Right lobe of liver (tissue), 6 donors: ENCODE measurements at regions not wholly inside any gene's neighbourhood (a gene's known extent, or its start where the extent isn't known, plus 50 kb on each side); places are given as distances from the start of the nearest gene placed in this dataset.
A peak's percentile ranks its signal among the peaks of the same experiment; 100 is the strongest.

Source experiments
- ATAC-seq, 4 donors: fragments of 200-7000 bp; cut with Tn5 transposase; one replicate each; pipeline ENCODE4 v1.9.1; 2020; ENCODE audit warnings: mild to moderate bottlenecking in 4 of 4, moderate library complexity in 4 of 4
- DNase-seq, 3 donors: peaks; one replicate each; pipeline ENCODE4 v3.0.0-alpha.2; 2020
- H3K27ac ChIP-seq, 3 donors: fragments of 200-600 bp; one replicate each; pipeline ENCODE4 v1.8.0; 2022
- H3K27me3 ChIP-seq, 2 donors: fragments of 200-600 bp; one replicate each; pipeline ENCODE4 v1.8.0; 2022
- H3K36me3 ChIP-seq, 4 donors: fragments of 200-600 bp; sonication (generic) in 1 of 4; one replicate each; pipeline versions ENCODE4 v1.5.1 to v1.8.0; 2017 to 2022; ENCODE audit warnings: control low read depth in 1 of 4
- H3K4me1 ChIP-seq, 4 donors: fragments of 200-600 bp; sonication (generic) in 1 of 4; one replicate each; pipeline versions ENCODE4 v1.5.1 to v1.8.0; 2017 to 2022; ENCODE audit warnings: control low read depth in 1 of 4
- H3K4me3 ChIP-seq, 3 donors: fragments of 200-600 bp; one replicate each; pipeline ENCODE4 v1.8.0; 2022
- H3K9me3 ChIP-seq, 4 donors: fragments of 200-600 bp; sonication (generic) in 1 of 4; one replicate each; pipeline versions ENCODE4 v1.5.1 to v1.8.0; 2017 to 2022; ENCODE audit warnings: control low read depth in 1 of 4
- POLR2A ChIP-seq: fragments of 450-650 bp; IDR thresholded peaks from one replicate; pipeline ENCODE4 v1.6.1; 2017; ENCODE audit warnings: antibody characterized with exemption, mild to moderate bottlenecking
- WGBS: methylation state at CpG from one replicate; pipeline ENCODE4 v1.1.6; 2018; ENCODE audit warnings: low coverage, low lambda C conversion rate; ENCODE audit not compliant: insufficient coverage; ENCODE audit errors: missing lambda C conversion rate; 5-methylcytosine and 5-hydroxymethylcytosine counted together
- intact Hi-C, 2 donors: fragments of 100-400 bp; cut with DNase I; formaldehyde crosslinking; loops; one replicate each; pipeline versions ENCODE4 v1.11.2 to v1.14.1; 2022
- TF ChIP-seq, protein P1 (sequence below), 4 donors: fragments of 200-600 bp in 3 of 4; fragments of 450-650 bp in 1 of 4; IDR thresholded peaks; one replicate each; pipeline versions ENCODE4 v1.5.1 to v1.8.0; 2016 to 2022; ENCODE audit warnings: antibody characterized with exemption in 4 of 4, mild to moderate bottlenecking in 2 of 4
- donor health status: DM: no; HTN: yes; CAD: no.
- donor health status: DM: no; HTN: no; CAD: no.
- donor health status: DM: no; HTN: no; CAD: no.
- donor health status: DM: no; HTN: yes; CAD: no.
- donor health status: DM: no; HTN: yes; CAD: no.

DNA sequence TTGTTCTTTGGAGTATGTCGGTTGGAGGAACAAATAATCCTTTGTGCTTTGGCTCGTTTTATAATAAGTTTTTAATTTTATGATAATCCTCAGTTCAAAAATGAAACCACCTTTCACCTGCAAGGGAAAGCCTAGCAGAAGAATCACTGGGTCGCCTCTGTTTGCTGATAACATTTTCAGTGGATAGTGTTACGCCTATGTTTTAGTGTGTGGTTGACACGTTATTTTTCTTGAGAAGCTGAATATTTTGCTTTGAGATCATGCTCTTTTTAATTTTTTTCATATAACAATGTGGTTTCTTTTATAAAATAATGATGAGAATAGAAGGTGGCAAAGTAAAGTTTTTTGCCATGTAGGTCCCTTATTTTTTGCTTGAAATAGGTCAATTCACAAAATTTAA is 172.7 kb upstream of the ZEB2 start:
- ATAC-seq (no peak), DNase-seq (no peak)
- no peaks in the 10 kb centered on the region for H3K9me3 ChIP-seq
- H3K4me3 ChIP-seq, result no peak overlapping the region
- no peaks in the 10 kb centered on the region for H3K36me3 ChIP-seq
- no peaks in the 10 kb centered on the region for H3K4me1 ChIP-seq
- no peaks in the 10 kb centered on the region for H3K27me3 ChIP-seq
- TF ChIP-seq, protein P1, sequence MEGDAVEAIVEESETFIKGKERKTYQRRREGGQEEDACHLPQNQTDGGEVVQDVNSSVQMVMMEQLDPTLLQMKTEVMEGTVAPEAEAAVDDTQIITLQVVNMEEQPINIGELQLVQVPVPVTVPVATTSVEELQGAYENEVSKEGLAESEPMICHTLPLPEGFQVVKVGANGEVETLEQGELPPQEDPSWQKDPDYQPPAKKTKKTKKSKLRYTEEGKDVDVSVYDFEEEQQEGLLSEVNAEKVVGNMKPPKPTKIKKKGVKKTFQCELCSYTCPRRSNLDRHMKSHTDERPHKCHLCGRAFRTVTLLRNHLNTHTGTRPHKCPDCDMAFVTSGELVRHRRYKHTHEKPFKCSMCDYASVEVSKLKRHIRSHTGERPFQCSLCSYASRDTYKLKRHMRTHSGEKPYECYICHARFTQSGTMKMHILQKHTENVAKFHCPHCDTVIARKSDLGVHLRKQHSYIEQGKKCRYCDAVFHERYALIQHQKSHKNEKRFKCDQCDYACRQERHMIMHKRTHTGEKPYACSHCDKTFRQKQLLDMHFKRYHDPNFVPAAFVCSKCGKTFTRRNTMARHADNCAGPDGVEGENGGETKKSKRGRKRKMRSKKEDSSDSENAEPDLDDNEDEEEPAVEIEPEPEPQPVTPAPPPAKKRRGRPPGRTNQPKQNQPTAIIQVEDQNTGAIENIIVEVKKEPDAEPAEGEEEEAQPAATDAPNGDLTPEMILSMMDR (IDR thresholded peaks at IDR 0.05), result no peak
- no peak for TF ChIP-seq POLR2A
- intact Hi-C loops, result no loop called here
- no peak overlapping the region for H3K27ac ChIP-seq
- 60% methylated on average over 5 of the region's 5 CpGs for WGBS

DNA sequence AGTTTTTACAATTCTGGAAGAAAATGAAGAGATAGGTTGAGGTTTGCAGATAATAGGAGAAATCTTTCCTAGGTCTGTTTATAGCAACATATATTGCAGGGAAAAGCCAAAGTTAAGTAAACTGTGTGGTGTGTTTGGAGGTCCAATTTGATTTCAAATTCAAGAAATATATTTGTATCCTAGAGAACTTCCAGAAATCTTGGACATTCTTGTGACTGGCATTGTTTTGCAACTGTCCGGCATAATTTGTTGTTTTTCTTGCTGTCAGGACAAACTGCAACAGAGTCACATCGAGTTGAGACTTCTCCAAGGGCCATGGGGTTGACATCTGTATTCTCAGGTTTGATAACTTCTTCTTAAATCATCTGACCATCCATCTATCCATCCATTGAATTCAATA is 170.9 kb upstream of the ZEB2 start:
- DNase-seq (no peak), ATAC-seq (no peak)
- WGBS, result 50% methylated on average over 2 of the region's 2 CpGs
- Histone ChIP-seq H3K27me3 (no peaks in the 10 kb centered on the region), H3K9me3 (no peaks in the 10 kb centered on the region), H3K4me3 (no peak overlapping the region), H3K4me1 (no peaks in the 10 kb centered on the region), H3K27ac (no peak overlapping the region), H3K36me3 (no peaks in the 10 kb centered on the region)
- intact Hi-C loops, result no loop called here
- no peak for TF ChIP-seq POLR2A
- TF ChIP-seq, protein P1 (IDR thresholded peaks at IDR 0.05), result no peak

DNA sequence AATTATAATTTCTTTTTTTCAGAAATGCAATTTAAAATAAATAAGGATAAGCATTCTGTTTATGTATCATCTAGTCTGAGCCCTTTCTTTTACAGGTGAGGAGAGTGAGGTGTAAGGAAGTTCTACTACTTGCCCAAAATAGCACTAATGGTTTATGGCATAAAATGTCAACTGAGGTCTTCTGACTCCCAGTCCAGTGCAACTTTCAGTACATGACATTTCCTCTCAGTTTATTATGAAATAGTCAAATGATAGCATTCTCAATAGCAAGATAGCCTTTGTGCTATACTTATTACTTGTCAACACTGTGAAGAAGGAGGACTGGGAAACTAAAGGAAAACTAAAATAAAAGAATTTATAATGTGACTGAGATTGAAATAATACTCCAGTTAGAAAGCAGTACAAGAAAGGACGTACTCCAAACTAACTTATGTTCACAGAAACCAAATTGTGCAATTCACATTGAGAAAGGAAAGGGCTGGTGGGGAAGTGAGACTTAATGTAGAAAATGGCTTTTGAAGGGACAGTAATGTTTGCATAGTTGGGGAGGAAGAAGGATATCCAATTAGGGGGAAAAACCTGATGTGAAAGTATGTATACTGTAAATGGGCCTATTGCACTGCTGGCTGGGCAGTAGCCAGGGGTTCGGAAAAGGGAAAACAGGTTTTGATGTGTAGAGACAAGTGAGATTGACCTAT is 166.7 kb upstream of the ZEB2 start:
- no peaks in the 10 kb centered on the region for H3K9me3 ChIP-seq
- DNase-seq, result no peak
- no peaks in the 10 kb centered on the region for H3K36me3 ChIP-seq
- no peak overlapping the region for H3K27ac ChIP-seq
- H3K27me3 ChIP-seq, result no peaks in the 10 kb centered on the region
- no peaks in the 10 kb centered on the region for H3K4me1 ChIP-seq
- WGBS, result 44% methylated on average over 2 of the region's 2 CpGs
- intact Hi-C loops, result no loop called here
- no peak for TF ChIP-seq POLR2A
- TF ChIP-seq, protein P1 (IDR thresholded peaks at IDR 0.05), result no peak
- H3K4me3 ChIP-seq, result no peak overlapping the region
- ATAC-seq, result peak; percentile 41 to 76 (median 54)

DNA sequence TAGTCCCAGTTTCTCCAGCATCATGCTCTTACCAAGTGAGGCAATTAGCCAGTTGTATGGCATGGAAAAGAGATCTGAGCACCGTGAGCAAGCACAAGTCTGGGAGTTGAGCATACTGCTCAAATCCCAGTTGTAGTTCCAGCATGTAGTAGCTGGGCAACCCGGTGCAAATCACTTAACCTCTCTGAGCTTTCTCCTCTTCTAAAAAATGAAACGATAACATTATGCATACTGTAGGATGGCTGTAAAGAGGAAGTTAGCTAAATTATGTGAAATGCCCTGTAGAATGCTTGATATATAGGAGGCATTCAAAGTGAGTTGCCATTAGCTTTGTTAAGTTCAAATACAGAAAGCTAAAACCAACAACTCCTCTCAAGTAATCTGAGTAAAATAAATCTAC is 164.0 kb upstream of the ZEB2 start:
- no peaks in the 10 kb centered on the region for H3K27me3 ChIP-seq
- TF ChIP-seq, protein P1 (IDR thresholded peaks at IDR 0.05), result no peak
- no peak for TF ChIP-seq POLR2A
- WGBS, result 40% methylated on average over 3 of the region's 3 CpGs
- H3K9me3 ChIP-seq, result no peaks in the 10 kb centered on the region
- H3K4me1 ChIP-seq, result no peaks in the 10 kb centered on the region
- no peak overlapping the region for H3K4me3 ChIP-seq
- H3K36me3 ChIP-seq, result no peaks in the 10 kb centered on the region
- intact Hi-C loops, result no loop called here
- DNase-seq (no peak), ATAC-seq (no peak)
- no peak overlapping the region for H3K27ac ChIP-seq
